ENCODE measurements at regions not wholly inside any gene's neighbourhood (a gene's known extent, or its start where the extent isn't known, plus 50 kb on each side); places are given as distances from the start of the nearest gene placed in this dataset.

- Histone ChIP-seq H3F3A (ENCODE audit: low read depth) (no peaks in the 10 kb centered on the region), H3K27me3 (ENCODE audit: insufficient read depth, low read length, poor library complexity, severe bottlenecking) (no peaks in the 10 kb centered on the region), H3K4me2 (ENCODE audit: low read depth, low read length, poor library complexity, severe bottlenecking) (no peak overlapping the region), H3K4me1 (ENCODE audit: insufficient read depth, low read length, poor library complexity, severe bottlenecking) (no peaks in the 10 kb centered on the region), H3K36me3 (ENCODE audit: insufficient read depth, low read length) (no peaks in the 10 kb centered on the region), H3K9me3 (ENCODE audit: insufficient read depth, low read depth, low read length) (no peaks in the 10 kb centered on the region), H2AFZ (ENCODE audit: low read length) (no peak overlapping the region), H4K20me1 (ENCODE audit: insufficient read depth, low read length, poor library complexity, severe bottlenecking) (no peaks in the 10 kb centered on the region), H3K9me2 (replicated peaks; ENCODE audit: low read depth, low read length) (no peaks in the 10 kb centered on the region), H3K79me2 (ENCODE audit: insufficient read depth, low read length) (no peaks in the 10 kb centered on the region), H3K9ac (ENCODE audit: low read depth, low read length, poor library complexity, severe bottlenecking) (no peak overlapping the region), H3K4me3 (ENCODE audit: low read length, poor library complexity, severe bottlenecking) (no peak overlapping the region)
- TF ChIP-seq, protein P1, sequence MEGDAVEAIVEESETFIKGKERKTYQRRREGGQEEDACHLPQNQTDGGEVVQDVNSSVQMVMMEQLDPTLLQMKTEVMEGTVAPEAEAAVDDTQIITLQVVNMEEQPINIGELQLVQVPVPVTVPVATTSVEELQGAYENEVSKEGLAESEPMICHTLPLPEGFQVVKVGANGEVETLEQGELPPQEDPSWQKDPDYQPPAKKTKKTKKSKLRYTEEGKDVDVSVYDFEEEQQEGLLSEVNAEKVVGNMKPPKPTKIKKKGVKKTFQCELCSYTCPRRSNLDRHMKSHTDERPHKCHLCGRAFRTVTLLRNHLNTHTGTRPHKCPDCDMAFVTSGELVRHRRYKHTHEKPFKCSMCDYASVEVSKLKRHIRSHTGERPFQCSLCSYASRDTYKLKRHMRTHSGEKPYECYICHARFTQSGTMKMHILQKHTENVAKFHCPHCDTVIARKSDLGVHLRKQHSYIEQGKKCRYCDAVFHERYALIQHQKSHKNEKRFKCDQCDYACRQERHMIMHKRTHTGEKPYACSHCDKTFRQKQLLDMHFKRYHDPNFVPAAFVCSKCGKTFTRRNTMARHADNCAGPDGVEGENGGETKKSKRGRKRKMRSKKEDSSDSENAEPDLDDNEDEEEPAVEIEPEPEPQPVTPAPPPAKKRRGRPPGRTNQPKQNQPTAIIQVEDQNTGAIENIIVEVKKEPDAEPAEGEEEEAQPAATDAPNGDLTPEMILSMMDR (conservative IDR thresholded peaks at IDR 0.05; ENCODE audit: low read length), result no peak
- TF ChIP-seq EZH2phosphoT487 (IDR thresholded peaks at IDR 0.05; ENCODE audit: borderline replicate concordance), result no peak
These were observed 198.2 kb upstream of the NDUFV2 start for GRCh38 chr18:8904316-8904715.

DNA sequence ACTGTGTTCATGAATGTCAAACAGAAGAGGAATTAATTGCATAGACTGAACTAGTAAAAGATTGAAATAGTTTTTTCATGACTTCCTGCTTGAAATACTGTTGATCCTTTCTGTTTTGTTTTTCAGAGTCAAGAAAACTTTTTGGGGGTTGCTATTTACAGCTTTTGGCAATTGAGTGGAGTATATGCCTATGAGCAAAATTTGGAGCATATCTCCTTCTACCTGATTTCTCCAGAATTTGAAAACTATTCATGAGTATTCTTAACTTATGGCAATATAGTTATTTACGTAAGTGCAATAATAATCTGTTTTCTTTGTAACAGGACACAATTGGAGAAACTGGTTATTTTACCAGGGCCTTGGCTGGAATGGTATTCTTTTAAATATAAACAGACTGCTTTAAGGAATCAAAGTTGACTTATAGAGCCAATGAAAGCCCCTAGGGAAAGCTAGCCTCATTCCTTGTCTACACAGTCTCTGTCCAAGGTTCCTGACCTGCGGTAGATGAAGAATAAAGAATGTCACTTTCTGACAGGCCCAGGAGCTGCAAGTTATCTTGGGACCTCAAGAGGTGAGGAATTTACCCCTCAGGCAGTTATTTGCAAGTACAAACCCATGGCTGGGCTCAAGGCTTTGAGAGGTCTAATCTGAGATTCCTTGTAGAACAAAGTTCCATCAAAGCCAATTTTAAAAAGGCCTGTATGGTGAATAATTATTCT lies 193.5 kb upstream of the NDUFV2 start:
- Histone ChIP-seq H3K4me2 (ENCODE audit: low read depth, low read length, poor library complexity, severe bottlenecking) (no peak overlapping the region), H3K9ac (ENCODE audit: low read depth, low read length, poor library complexity, severe bottlenecking) (no peak overlapping the region), H3K4me1 (ENCODE audit: insufficient read depth, low read length, poor library complexity, severe bottlenecking) (peaks cover 4% of the 10 kb centered on the region), H2AFZ (ENCODE audit: low read length) (no peak overlapping the region), H3K79me2 (ENCODE audit: insufficient read depth, low read length) (no peaks in the 10 kb centered on the region), H3K9me3 (ENCODE audit: insufficient read depth, low read depth, low read length) (0 out of 2 replicates have a peak, but pooled peaks cover 3% of the 10 kb centered on the region), H4K20me1 (ENCODE audit: insufficient read depth, low read length, poor library complexity, severe bottlenecking) (no peaks in the 10 kb centered on the region), H3K36me3 (ENCODE audit: insufficient read depth, low read length) (no peaks in the 10 kb centered on the region), H3K9me2 (replicated peaks; ENCODE audit: low read depth, low read length) (no peaks in the 10 kb centered on the region), H3F3A (ENCODE audit: low read depth) (no peaks in the 10 kb centered on the region), H3K4me3 (ENCODE audit: low read length, poor library complexity, severe bottlenecking) (no peak overlapping the region), H3K27me3 (ENCODE audit: insufficient read depth, low read length, poor library complexity, severe bottlenecking) (no peaks in the 10 kb centered on the region)
- TF ChIP-seq, protein P1 (conservative IDR thresholded peaks at IDR 0.05; ENCODE audit: low read length), result no peak
- no peak for TF ChIP-seq EZH2phosphoT487 (IDR thresholded peaks at IDR 0.05; ENCODE audit: borderline replicate concordance)

GRCh38 chr18:8910186-8910822 lies 192.2 kb upstream of the NDUFV2 start:
- no peaks in the 10 kb centered on the region for H4K20me1 ChIP-seq (ENCODE audit: insufficient read depth, low read length, poor library complexity, severe bottlenecking)
- H3K9me2 ChIP-seq (replicated peaks; ENCODE audit: low read depth, low read length), result no peaks in the 10 kb centered on the region
- H3K79me2 ChIP-seq (ENCODE audit: insufficient read depth, low read length), result no peaks in the 10 kb centered on the region
- peaks cover 4% of the 10 kb centered on the region for H3K4me1 ChIP-seq (ENCODE audit: insufficient read depth, low read length, poor library complexity, severe bottlenecking)
- no peaks in the 10 kb centered on the region for H3K27me3 ChIP-seq (ENCODE audit: insufficient read depth, low read length, poor library complexity, severe bottlenecking)
- TF ChIP-seq, protein P1 (conservative IDR thresholded peaks at IDR 0.05; ENCODE audit: low read length), result no peak
- TF ChIP-seq EZH2phosphoT487 (IDR thresholded peaks at IDR 0.05; ENCODE audit: borderline replicate concordance), result no peak
- no peak overlapping the region for H2AFZ ChIP-seq (ENCODE audit: low read length)
- peaks cover 7% of the 10 kb centered on the region; the same call in 1 of the 2 replicates for H3K9me3 ChIP-seq (ENCODE audit: insufficient read depth, low read depth, low read length)
- H3K36me3 ChIP-seq (ENCODE audit: insufficient read depth, low read length), result no peaks in the 10 kb centered on the region
- H3K4me3 ChIP-seq (ENCODE audit: low read length, poor library complexity, severe bottlenecking), result no peak overlapping the region
- H3K4me2 ChIP-seq (ENCODE audit: low read depth, low read length, poor library complexity, severe bottlenecking), result no peak overlapping the region
- no peaks in the 10 kb centered on the region for H3F3A ChIP-seq (ENCODE audit: low read depth)
- H3K9ac ChIP-seq (ENCODE audit: low read depth, low read length, poor library complexity, severe bottlenecking), result no peak overlapping the region
